ENCODE measurements at regions not wholly inside any gene's neighbourhood (a gene's known extent, or its start where the extent isn't known, plus 50 kb on each side); places are given as distances from the start of the nearest gene placed in this dataset.

DNA sequence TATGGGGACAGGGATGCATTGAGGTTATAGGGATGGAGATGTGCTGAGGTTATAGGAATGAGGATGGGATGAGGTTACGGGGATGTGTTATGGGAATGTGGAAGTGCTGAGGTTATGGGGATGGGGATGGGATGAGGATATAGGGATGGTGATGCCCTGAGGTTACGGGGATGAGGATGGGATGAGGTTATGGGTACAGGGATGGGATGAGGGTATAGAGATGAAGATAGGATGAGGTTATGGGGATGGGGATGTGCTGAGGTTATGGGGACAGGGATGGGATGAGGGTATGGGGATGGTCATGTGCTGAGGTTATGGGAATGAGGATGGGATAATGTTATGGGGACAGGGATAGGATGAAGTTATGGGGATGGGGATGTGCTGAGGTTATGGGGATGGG lies 542.8 kb downstream of the CDH26 start:
- in situ Hi-C loops (cut with HindIII; ENCODE audit: low sequenced_read_pairs) = no loop called here
- no peak for DNase-seq (ENCODE audit: low spot score)

DNA sequence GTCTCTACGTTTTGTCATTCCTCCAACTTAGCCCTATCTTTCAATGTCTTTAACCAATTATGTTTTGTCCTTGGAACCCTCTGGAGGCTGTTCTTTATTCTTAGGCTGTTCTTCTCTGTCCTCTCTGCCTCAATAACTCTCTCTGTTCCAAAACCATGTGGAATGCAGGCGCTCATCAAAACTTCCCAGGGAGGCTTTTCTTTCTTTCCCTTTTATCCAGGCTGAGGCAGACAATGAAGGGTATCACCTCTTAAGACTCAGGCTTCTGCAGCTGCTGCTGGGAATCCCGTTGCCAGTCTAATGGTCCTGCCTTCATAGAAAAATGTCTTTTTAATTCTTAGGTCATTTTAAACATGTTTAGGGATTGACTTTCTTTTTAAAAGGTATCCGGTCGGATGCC lies 544.7 kb downstream of the CDH26 start:
- in situ Hi-C loops (cut with HindIII; ENCODE audit: low sequenced_read_pairs) = no loop called here
- no peak for DNase-seq (ENCODE audit: low spot score)

DNA sequence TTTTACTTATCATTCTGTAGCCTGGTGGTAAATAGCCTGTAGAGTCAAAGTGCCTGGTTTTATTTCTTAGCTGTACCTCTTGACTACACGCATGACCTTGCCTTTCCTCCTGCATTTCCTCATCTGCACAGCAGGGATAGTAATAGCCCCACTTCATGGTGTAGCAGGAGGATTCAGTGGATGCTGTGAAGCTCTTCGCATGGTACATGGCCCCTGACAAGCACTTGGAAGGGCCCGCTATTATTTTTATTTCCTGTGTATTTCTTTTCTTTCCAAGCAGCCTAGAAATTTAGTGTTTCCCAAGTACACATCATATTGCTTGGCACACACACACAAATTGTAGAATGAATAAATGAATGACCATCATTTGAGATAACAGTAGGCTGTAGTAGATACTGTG lies 547.2 kb downstream of the CDH26 start:
- in situ Hi-C loops (cut with HindIII; ENCODE audit: low sequenced_read_pairs) = no loop called here
- DNase-seq (ENCODE audit: low spot score) = no peak

DNA sequence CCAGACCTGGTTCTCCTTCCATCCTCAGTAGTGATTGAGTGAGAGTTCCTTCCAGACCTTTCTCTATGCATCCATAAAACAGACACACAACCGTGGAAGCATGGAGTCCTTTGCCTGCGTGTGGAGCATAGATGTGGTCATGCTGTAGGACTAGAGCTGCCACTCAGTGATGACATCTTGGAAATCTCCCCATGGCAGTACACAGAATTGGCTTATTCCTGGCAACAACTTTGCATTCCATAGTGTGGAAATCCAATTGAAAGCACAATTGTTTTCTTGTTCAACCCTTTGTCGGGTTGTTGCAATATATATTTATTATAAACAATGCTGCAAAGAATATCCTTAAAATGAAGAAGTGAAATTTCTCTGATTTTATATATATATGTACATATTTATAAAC lies 547.8 kb downstream of the CDH26 start:
- DNase-seq (ENCODE audit: low spot score) = no peak
- in situ Hi-C loops (cut with HindIII; ENCODE audit: low sequenced_read_pairs) = no loop called here

DNA sequence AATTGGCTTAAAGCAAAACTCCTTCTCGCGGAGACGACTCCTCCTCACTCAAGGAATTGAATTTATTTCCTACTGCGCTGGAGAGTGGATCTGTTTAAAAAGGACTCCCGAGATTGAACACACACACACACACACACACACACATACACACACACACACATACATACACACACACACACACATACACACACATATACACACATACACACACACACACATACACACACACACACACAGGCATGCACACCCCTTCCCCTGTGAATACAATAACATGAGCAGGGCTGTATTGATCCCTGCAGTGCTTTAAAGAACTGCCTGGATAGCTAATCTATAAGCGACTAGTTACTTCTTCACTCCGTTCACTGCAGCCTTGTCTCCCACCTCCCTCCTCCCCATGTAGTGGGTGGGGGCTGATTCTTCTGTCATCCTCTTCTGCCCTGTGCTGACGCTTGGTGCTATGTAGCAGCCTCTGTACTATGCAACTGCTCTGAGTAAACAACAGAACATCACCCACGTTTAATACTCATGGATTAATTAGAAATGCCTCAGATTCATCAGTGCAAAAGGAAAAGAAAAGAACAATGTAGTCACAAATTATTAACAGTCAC lies 549.0 kb downstream of the CDH26 start:
- in situ Hi-C loops (cut with HindIII; ENCODE audit: low sequenced_read_pairs) = no loop called here
- DNase-seq (ENCODE audit: low spot score) = no peak

DNA sequence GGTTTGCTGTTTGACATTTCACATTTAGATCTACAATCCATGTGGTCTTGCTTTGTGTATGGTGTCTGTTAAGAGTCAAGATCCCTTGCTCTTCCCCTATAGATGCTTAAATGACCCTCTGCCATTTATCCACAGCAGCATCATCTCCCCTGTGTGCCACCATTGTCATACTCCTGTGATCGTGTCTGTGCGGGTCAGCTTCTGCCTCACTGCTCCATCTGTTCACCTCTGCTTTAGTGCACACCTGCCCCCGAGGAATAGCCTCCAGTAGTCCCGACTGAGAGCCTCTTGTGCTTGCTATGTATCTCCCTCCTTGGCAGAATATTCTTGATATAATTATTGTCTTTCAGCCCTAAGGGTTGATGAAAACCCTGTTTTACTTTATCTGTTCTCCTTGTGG lies 551.2 kb downstream of the CDH26 start:
- in situ Hi-C loops (cut with HindIII; ENCODE audit: low sequenced_read_pairs) = no loop called here
- no peak for DNase-seq (ENCODE audit: low spot score)

DNA sequence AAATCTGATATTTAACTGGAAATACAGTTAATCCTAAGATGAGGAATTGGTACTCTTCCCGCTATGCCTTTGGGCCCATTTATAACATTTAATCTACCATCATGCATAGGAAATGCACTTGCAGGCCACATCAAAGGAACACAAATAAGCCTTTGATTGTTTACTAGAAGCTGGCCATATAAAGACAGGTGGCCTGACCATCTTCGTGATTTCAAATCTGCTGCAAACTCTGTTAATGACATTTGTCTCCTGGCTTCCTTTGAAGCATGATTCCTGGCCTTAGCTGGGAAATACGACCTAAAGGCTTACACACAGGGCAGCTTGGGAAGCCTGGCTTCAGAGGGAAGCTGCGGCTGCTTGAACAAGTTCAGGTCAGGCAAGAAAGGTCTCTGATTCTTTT lies 552.1 kb downstream of the CDH26 start:
- in situ Hi-C loops (cut with HindIII; ENCODE audit: low sequenced_read_pairs) = no loop called here
- no peak for DNase-seq (ENCODE audit: low spot score)

DNA sequence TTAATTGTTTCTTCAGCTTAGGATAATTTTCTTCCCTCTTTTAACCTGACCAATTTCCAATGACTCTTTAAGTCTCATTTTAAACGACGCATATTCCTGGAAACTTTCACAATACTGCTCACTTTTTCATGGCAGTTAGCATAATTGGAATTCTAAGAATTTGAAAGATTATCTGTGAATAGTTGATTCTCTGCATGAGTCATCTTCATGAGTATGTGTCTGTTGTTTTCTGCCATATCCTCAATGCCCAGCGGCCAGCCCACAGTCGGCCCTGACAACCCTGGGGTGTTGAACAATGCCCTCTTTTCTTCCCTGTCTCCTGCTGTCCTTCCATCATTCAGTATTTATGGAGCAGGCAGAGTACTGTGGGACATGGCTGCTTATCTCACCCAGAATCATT lies 554.2 kb downstream of the CDH26 start:
- no peak for DNase-seq (ENCODE audit: low spot score)
- in situ Hi-C loops (cut with HindIII; ENCODE audit: low sequenced_read_pairs) = no loop called here

DNA sequence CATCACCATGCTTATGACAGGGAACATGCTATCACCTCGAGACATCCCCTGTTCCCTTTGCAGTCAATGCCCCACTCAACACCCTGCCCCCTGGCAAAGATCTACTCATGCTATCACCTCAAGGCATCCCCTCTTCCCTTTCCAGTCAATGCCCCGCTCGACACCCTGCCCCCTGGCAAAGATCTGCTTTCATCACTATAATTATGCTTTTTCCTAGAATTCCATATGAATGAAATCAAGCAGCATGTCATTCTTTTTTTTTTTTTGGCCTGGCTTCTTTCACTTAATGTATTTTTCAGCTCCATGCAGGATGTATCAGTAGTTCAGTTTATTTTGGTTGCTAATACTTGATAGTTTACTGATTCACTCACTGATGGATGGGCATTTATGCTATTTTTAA lies 554.9 kb downstream of the CDH26 start:
- in situ Hi-C loops (cut with HindIII; ENCODE audit: low sequenced_read_pairs) = no loop called here
- DNase-seq (ENCODE audit: low spot score) = no peak

DNA sequence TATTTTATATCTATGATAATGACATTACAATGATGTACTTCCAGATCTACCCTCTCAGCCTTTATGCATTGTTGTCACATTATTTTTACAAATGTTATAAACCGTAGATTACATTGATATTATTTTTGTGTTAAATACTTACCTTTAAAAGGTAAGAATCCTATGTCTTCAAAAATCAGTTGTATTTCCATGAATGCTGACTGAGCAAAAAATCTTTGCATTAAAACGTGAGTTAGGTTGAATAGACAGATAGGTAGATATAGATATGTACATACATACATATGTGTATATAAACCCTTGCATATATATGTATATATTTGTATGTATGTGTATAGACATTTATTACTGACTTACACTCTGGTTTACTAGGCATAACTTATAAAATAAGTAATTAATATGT lies 558.2 kb downstream of the CDH26 start:
- in situ Hi-C loops (cut with HindIII; ENCODE audit: low sequenced_read_pairs) = no loop called here
- no peak for DNase-seq (ENCODE audit: low spot score)

DNA sequence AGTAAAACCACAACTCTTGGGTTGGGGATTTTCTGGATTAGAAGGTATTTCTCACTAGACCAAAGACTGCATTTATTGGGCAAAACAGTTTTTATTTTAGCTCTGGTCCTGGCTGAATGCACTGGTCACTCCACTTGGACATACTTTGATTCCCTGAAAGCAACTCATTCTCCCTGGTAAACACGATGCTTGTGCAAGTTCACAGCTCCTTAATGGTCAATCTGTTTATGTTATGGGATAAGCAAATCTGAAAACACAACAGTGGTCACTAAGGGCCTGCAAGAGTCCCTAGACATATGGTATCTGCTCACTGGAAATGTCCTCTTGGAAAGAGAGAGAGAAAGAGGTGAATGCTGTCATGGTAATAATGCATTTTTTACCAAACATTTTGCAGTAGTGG lies 559.8 kb downstream of the CDH26 start:
- DNase-seq (ENCODE audit: low spot score) = no peak
- in situ Hi-C loops (cut with HindIII; ENCODE audit: low sequenced_read_pairs) = no loop called here

DNA sequence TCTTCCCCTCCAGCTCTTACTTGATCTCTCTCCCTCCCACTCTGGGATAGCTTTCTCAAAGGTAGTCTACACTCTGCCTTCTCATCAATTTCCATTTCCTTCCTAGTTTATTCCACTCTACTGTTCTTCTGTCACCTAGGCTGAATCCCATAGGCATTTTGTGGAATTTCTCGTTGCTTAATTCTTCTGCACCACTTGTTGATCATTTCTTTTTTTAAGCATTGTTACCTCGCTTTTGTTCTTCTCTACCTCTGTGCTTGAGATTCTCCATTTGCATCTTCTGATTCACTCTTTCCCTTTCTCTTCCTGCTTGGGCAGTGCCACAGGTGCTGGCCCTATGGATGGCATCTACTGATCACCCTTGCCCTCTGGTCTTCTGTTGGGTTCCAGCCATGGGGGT lies 567.2 kb downstream of the CDH26 start:
- in situ Hi-C loops (cut with HindIII; ENCODE audit: low sequenced_read_pairs) = no loop called here
- no peak for DNase-seq (ENCODE audit: low spot score)

DNA sequence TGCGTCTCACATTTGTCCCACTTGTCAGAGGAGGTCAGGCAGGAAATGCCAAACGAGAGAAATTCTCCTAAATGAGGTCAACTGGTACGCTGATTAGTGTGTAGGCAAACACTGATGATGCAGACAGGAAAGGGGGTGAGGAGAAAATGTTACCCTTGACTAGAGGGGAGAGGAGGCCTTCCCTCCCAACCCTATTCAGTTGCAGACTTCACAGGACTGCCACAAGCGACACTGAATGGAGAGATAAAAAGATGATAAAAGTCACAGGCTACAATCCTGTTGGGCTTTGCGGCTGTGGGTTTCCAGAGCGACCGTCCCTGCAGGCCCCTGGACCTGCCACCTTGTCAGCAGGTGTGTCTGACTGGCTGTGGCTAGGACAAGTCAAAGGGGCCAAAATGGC lies 569.4 kb downstream of the CDH26 start:
- in situ Hi-C loops (cut with HindIII; ENCODE audit: low sequenced_read_pairs) = no loop called here
- no peak for DNase-seq (ENCODE audit: low spot score)

DNA sequence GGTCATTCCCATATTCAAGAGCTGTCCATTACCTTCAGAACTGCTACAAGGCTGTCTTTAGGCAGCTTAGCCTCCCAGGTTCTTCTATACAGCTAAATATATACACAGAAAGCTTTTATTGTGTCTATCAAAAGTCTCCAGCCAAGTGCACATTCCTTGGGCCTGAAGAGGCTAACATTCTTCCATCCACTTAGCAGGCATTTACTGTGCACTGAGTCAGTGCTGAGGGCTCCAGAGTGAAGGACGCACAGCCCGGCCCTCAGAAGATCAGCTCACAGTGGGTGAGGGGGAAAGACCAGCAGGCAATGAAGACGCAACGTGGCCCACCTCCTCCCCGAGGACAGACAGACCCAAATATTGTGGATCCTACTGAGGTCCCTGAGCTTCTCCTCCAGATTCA lies 569.9 kb downstream of the CDH26 start:
- in situ Hi-C loops (cut with HindIII; ENCODE audit: low sequenced_read_pairs) = no loop called here
- DNase-seq (ENCODE audit: low spot score) = no peak

DNA sequence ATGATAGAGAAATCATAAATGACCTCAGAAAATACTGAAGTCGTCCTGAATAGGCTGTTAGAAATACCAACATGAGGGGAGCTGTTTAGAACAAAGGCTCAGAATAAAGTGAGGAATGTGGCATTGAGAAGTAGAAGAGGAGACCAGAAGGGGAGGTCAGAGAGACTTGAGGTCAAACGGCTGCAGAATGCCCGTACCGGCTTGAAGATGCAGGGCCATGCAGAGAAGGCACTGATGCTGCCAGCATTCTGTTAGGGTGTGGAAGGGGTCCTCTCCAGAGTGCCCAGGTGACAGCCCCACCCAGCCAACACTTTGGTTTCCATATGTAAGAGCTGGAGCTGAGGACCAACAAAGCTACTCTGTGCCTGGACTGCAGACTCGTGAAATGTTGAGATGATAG lies 570.9 kb downstream of the CDH26 start:
- DNase-seq (ENCODE audit: low spot score) = no peak
- in situ Hi-C loops (cut with HindIII; ENCODE audit: low sequenced_read_pairs) = no loop called here

DNA sequence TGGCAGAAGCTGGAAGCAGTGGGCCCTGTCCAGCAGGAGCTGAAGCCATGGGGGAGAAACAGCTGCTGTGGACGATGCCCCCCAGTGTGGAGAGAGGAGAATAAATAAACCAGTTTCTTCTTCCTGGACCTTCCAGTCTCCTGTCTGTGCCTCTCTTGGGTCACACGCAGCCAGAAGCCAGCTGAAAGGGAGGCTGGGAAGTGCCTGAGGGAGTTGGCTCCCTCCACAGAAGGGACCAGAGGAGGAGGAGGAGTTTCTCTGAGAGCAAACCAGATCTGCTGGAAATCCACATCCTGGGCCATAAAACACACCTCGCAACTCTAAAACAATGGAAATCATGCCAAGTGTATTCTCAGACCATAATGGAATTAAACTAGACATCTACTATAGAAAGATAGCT lies 577.0 kb downstream of the CDH26 start:
- no peak for DNase-seq (ENCODE audit: low spot score)
- in situ Hi-C loops (cut with HindIII; ENCODE audit: low sequenced_read_pairs) = no loop called here

DNA sequence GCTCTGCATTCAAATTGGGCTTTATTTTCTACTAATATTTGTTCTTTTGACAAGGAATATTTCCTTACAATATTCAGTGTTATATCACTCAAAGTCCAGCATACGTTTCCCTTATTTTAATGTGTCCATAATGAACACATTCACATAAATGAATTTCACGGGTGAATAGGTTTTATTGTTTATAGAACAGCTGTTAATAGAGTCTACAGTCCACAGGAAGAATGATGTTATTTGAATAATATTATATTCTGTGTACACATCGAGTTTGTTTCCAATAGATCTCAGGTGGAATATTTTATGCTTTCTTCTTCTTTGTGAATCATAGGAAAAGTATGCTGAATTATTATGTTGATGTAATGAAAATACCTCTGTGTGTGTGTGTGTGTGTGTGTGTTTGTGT lies 582.4 kb downstream of the CDH26 start:
- no peak for DNase-seq (ENCODE audit: low spot score)
- in situ Hi-C loops (cut with HindIII; ENCODE audit: low sequenced_read_pairs) = no loop called here

DNA sequence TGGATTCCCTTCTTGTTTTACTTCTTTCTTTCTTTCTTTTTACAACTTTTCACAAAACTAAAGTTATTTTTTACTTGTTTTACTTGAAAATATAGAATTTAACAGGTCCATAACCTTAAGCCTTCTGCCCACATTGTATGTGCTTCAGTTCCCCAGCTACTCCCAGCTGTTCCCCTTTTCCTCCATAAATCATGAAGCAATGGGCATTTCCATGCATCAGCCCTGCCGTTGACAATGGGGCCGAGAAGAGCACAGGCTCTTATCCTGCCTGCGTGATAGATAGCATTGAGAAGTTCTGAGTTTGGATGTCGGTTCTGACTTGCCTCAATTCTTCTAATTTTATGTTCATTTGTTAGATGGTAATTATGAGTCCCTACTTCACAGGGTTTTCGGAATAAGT lies 583.8 kb downstream of the CDH26 start:
- no peak for DNase-seq (ENCODE audit: low spot score)
- in situ Hi-C loops (cut with HindIII; ENCODE audit: low sequenced_read_pairs) = no loop called here

DNA sequence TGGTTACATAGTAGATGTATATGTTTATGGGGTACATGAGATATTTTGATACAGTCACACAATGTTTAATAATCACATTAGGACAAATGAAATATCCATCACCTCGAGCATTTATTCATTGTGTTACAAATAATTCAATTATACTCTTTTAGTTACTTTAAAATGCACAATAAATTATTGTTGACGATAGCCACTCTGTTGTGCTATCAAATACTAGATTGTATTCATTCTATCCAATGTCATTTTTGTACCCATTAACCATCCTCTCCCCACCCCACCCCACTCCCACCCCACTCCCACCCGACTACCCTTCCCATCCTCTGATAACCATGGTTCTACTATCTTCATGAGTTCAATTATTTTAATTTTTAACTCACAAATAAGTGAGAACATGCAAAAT lies 585.4 kb downstream of the CDH26 start:
- in situ Hi-C loops (cut with HindIII; ENCODE audit: low sequenced_read_pairs) = no loop called here
- DNase-seq (ENCODE audit: low spot score) = no peak

DNA sequence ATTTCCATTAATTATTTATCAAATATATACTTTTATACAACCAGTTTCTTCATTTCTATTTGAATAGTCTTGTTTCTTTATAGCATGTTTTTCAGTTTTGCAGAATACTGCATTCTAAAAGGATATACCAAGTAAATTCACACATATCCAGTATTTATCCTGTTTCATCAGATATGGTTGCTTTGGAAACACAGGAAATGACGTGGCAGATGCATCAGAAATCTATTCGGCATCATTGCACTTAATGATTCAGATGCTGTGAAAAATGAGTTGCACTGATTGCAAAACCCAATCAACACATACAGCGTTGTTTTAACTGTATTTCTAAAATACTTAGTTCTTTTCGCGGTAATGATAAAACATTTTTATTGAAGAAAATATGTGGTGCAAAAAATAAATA lies 594.9 kb downstream of the CDH26 start:
- in situ Hi-C loops (cut with HindIII; ENCODE audit: low sequenced_read_pairs) = no loop called here
- DNase-seq (ENCODE audit: low spot score) = no peak

DNA sequence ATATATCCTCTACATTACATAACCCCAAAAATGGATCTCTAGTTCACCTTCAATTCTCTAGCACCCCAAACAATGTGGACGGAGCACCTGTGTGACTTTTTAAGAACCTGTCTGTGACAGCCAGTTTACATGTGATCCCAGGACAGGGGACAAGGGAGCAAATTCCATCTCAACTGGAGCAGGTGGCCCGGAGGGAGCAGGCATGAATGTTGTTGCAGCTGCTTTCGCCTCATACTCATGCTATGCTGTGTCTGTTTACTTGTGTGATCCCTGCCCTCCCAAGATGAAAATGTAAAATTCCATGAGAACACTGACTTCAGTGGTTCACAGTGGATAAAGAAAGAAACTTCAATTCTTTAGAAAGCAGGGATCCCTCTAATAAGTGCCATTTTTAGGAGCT lies 600.3 kb downstream of the CDH26 start:
- in situ Hi-C loops (cut with HindIII; ENCODE audit: low sequenced_read_pairs) = no loop called here
- no peak for DNase-seq (ENCODE audit: low spot score)

DNA sequence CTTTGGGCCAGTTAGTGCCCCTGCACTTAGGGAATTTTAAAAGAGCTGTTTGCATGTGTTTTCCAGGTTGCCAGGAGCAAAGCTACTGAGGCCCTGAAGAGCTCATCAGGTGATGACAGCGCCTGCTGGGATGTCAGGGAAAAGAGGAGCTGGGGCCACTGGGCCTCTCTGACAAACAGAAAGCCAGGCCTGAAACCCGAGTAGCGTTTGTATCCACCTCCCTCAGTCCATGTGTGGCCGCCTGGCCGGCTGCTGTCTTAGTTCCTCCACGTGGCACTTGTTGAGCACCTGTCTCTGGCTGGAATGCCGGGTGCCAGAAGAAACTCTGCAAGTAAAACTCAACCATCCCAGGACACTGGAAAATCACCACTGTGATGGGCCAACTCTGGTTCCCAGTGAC lies 601.2 kb downstream of the CDH26 start:
- no peak for DNase-seq (ENCODE audit: low spot score)
- in situ Hi-C loops (cut with HindIII; ENCODE audit: low sequenced_read_pairs) = no loop called here
